ENCODE measurements at regions not wholly inside any gene's neighbourhood (a gene's known extent, or its start where the extent isn't known, plus 50 kb on each side); places are given as distances from the start of the nearest gene placed in this dataset.

DNA sequence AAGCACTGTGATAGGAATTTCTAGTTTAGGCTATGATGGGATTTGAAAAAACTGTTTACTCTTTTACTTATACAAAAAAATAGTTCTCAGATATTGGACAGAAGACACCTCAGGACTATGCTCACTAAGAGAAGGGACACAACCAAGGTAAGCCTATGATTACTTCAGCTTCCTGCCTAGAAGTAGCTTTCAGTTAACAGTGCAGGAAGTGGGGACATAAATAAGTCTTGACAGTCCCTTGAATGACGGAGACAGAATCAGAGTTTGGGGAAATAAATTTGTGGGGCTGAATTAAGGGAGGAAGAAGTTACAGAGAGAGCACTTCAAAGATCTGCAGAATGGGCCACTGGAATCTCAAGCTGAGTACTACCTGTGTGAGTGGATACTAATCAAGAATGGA, 53.8 kb upstream of the OLFM3 start:
- Histone ChIP-seq H3K27me3 (ENCODE audit: control insufficient read depth, insufficient read depth, low read length) (no peaks in the 10 kb centered on the region), H3K9ac (ENCODE audit: insufficient read depth, low read length) (no peak overlapping the region), H4K20me1 (ENCODE audit: control insufficient read depth, extremely low read depth, insufficient read depth, low read length) (no peaks in the 10 kb centered on the region), H2AFZ (ENCODE audit: low read length) (no peak overlapping the region), H3K4me1 (ENCODE audit: control insufficient read depth, extremely low read depth, insufficient read depth, low read length) (no peaks in the 10 kb centered on the region), H3K79me2 (ENCODE audit: control insufficient read depth, insufficient read depth, low read length) (no peaks in the 10 kb centered on the region), H3K27ac (ENCODE audit: insufficient read depth, low read length) (no peak overlapping the region), H3K9me3 (ENCODE audit: control insufficient read depth, insufficient read depth, low read depth, low read length) (no peaks in the 10 kb centered on the region), H3K4me3 (replicated peaks in 1 of 4; ENCODE audit: control extremely low read depth in 1 of 4, insufficient read depth in 1 of 4, low read depth in 3 of 4, low read length in 4 of 4) (no peak overlapping the region), H3K36me3 (ENCODE audit: control insufficient read depth, insufficient read depth, low read length) (no peaks in the 10 kb centered on the region), H3K4me2 (ENCODE audit: extremely low read depth, insufficient read depth, low read length) (no peak overlapping the region)
- no peak for DNase-seq (ENCODE audit: low read depth in 2 of 2)
- TF ChIP-seq, protein P1, sequence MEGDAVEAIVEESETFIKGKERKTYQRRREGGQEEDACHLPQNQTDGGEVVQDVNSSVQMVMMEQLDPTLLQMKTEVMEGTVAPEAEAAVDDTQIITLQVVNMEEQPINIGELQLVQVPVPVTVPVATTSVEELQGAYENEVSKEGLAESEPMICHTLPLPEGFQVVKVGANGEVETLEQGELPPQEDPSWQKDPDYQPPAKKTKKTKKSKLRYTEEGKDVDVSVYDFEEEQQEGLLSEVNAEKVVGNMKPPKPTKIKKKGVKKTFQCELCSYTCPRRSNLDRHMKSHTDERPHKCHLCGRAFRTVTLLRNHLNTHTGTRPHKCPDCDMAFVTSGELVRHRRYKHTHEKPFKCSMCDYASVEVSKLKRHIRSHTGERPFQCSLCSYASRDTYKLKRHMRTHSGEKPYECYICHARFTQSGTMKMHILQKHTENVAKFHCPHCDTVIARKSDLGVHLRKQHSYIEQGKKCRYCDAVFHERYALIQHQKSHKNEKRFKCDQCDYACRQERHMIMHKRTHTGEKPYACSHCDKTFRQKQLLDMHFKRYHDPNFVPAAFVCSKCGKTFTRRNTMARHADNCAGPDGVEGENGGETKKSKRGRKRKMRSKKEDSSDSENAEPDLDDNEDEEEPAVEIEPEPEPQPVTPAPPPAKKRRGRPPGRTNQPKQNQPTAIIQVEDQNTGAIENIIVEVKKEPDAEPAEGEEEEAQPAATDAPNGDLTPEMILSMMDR (conservative IDR thresholded peaks at IDR 0.05 in 1 of 2, IDR thresholded peaks at IDR 0.05 in 1 of 2; ENCODE audit: low read depth in 1 of 2, low read length in 2 of 2): no peak
- TF ChIP-seq EZH2 (IDR thresholded peaks at IDR 0.05; ENCODE audit: low read length, missing control alignments): no peak

DNA sequence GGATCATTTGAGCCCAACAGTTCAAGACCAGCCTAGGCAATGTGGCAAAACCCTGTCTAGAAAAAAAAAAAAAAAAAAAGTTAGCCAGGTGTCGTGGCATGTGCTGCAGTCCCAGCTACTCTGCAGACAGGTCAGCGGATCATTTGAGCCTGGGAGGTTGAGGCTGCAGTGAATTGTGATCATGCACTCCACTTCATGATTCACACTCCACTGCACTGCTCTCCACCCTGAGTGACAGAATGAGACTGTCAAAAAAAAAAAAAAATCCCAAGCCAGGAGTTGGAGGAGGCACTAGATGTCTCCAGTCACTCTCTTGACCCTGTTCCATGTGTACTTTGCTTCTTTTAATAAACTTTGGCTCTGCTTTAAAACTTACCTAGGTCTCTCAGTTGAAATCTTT, 51.0 kb upstream of the OLFM3 start:
- Histone ChIP-seq H3K79me2 (ENCODE audit: control insufficient read depth, insufficient read depth, low read length) (no peaks in the 10 kb centered on the region), H3K9me3 (ENCODE audit: control insufficient read depth, insufficient read depth, low read depth, low read length) (no peaks in the 10 kb centered on the region), H3K27me3 (ENCODE audit: control insufficient read depth, insufficient read depth, low read length) (no peaks in the 10 kb centered on the region), H3K4me2 (ENCODE audit: extremely low read depth, insufficient read depth, low read length) (no peak overlapping the region), H3K27ac (ENCODE audit: insufficient read depth, low read length) (no peak overlapping the region), H3K4me3 (replicated peaks in 1 of 4; ENCODE audit: control extremely low read depth in 1 of 4, insufficient read depth in 1 of 4, low read depth in 3 of 4, low read length in 4 of 4) (no peak overlapping the region), H4K20me1 (ENCODE audit: control insufficient read depth, extremely low read depth, insufficient read depth, low read length) (no peaks in the 10 kb centered on the region), H3K9ac (ENCODE audit: insufficient read depth, low read length) (no peak overlapping the region), H3K36me3 (ENCODE audit: control insufficient read depth, insufficient read depth, low read length) (no peaks in the 10 kb centered on the region), H2AFZ (ENCODE audit: low read length) (no peak overlapping the region), H3K4me1 (ENCODE audit: control insufficient read depth, extremely low read depth, insufficient read depth, low read length) (no peaks in the 10 kb centered on the region)
- DNase-seq (ENCODE audit: low read depth in 2 of 2): no peak
- no peak for TF ChIP-seq EZH2 (IDR thresholded peaks at IDR 0.05; ENCODE audit: low read length, missing control alignments)
- TF ChIP-seq, protein P1 (conservative IDR thresholded peaks at IDR 0.05 in 1 of 2, IDR thresholded peaks at IDR 0.05 in 1 of 2; ENCODE audit: low read depth in 1 of 2, low read length in 2 of 2): no peak

Data from fibroblast of lung (primary cell).